ENCODE measurements at regions not wholly inside any gene's neighbourhood (a gene's known extent, or its start where the extent isn't known, plus 50 kb on each side); places are given as distances from the start of the nearest gene placed in this dataset.

GRCh38 chr3:174365796-174366195 lies 493.3 kb upstream of the NAALADL2 start:
- TF ChIP-seq CTCF (IDR thresholded peaks at IDR 0.05; ENCODE audit: insufficient read depth, low read length, poor library complexity, severe bottlenecking) (no peak), EZH2phosphoT487 (conservative IDR thresholded peaks at IDR 0.05; ENCODE audit: low read length) (no peak)
